Panc1 (cell line): ENCODE measurements at regions not wholly inside any gene's neighbourhood (a gene's known extent, or its start where the extent isn't known, plus 50 kb on each side); places are given as distances from the start of the nearest gene placed in this dataset.

Source experiments
- CTCF ChIP-seq: fragments of 450-650 bp; IDR thresholded peaks from 2 replicates; pipeline ENCODE4 v1.5.1; 2017; ENCODE audit warnings: mild to moderate bottlenecking
- POLR2AphosphoS5 ChIP-seq: IDR thresholded peaks from 2 replicates; pipeline ENCODE4 v1.6.1; 2012; ENCODE audit warnings: mild to moderate bottlenecking, low read depth, low read length, moderate library complexity
- REST ChIP-seq, 2 experiments: IDR thresholded peaks; 2 replicates each; pipeline ENCODE4 v1.6.1; 2011 to 2012; ENCODE audit warnings: low read depth in 2 of 2, control low read depth in 1 of 2, low read length in 1 of 2, mild to moderate bottlenecking in 1 of 2, moderate library complexity in 1 of 2; ENCODE audit not compliant: insufficient read depth in 1 of 2
- SIN3A ChIP-seq: IDR thresholded peaks from 2 replicates; pipeline ENCODE4 v1.6.1; 2012; ENCODE audit warnings: low read depth, mild to moderate bottlenecking, low read length, moderate library complexity, borderline replicate concordance; ENCODE audit not compliant: insufficient read depth

- TF ChIP-seq CTCF, result no peak
- TF ChIP-seq POLR2AphosphoS5, result no peak
- no peak for TF ChIP-seq SIN3A
- no peak for TF ChIP-seq REST (IDR thresholded peaks at IDR 0.05; ENCODE audit: insufficient read depth in 1 of 2, low read depth in 2 of 2, low read length in 1 of 2)
These were observed 74.3 kb upstream of the CLNK start for GRCh38 chr4:10758906-10759305.
